IMR-90 (cell line): ENCODE measurements at regions not wholly inside any gene's neighbourhood (a gene's known extent, or its start where the extent isn't known, plus 50 kb on each side); places are given as distances from the start of the nearest gene placed in this dataset.

Experiments
- ATAC-seq: fragments of 200-7000 bp; cut with Tn5 transposase; 2 replicates; pipeline ENCODE4 v1.9.1; 2020; ENCODE audit warnings: low read depth, mild to moderate bottlenecking, moderate library complexity
- BruUV-seq: library from RNA; stranded (reverse); fragments of 400-500 nt; replicated peaks from 2 replicates; lab custom pipeline; 2021; lab: Mats Ljungman, UMichigan
- CTCF ChIA-PET: fragments of 300-600 bp; formaldehyde crosslinking; extraction: SDS; loops from one replicate; lab custom pipeline; 2021; ENCODE audit warnings: antibody characterized with exemption; lab: Yijun Ruan, JAX
- POLR2A ChIA-PET: fragments of 300-600 bp; sonication (Branson Sonifier 250); formaldehyde crosslinking; loops from one replicate; lab custom pipeline; 2022; ENCODE audit warnings: antibody characterized with exemption; ENCODE audit not compliant: unreplicated experiment; lab: Charles Lee
- DNase-seq: peaks from one replicate; pipeline ENCODE4 v3.0.0; 2013
- H2AFZ ChIP-seq: replicated peaks from 2 replicates; pipeline ENCODE3; 2013; ENCODE audit warnings: low read length, mild to moderate bottlenecking; ENCODE audit not compliant: poor library complexity
- H2AK5ac ChIP-seq: 2 replicates; pipeline ENCODE4 v1.6.1; 2013; ENCODE audit warnings: low read depth, low read length, inconsistent platforms
- H2AK9ac ChIP-seq: replicated peaks from 2 replicates; pipeline ENCODE3; 2013; ENCODE audit warnings: mild to moderate bottlenecking, low read depth, low read length, moderate library complexity; ENCODE audit not compliant: poor library complexity
- H2BK120ac ChIP-seq: 2 replicates; pipeline ENCODE4 v1.6.1; 2013; ENCODE audit warnings: low read depth, low read length, inconsistent platforms
- H2BK15ac ChIP-seq: 3 replicates; pipeline ENCODE4 v1.6.1; 2013; ENCODE audit warnings: low read depth, low read length, inconsistent platforms
- H2BK20ac ChIP-seq: 2 replicates; pipeline ENCODE4 v1.6.1; 2013; ENCODE audit warnings: low read depth, mild to moderate bottlenecking, inconsistent platforms, low read length, moderate library complexity
- H2BK5ac ChIP-seq: 2 replicates; pipeline ENCODE4 v1.6.1; 2013; ENCODE audit warnings: mild to moderate bottlenecking, low read depth, low read length, inconsistent platforms; ENCODE audit not compliant: poor library complexity, severe bottlenecking
- H3K14ac ChIP-seq: replicated peaks from 2 replicates; pipeline ENCODE4 v1.6.1; 2013; ENCODE audit warnings: low read depth, low read length, inconsistent platforms
- H3K18ac ChIP-seq: 2 replicates; pipeline ENCODE4 v1.6.1; 2013; ENCODE audit warnings: low read depth, low read length, control low read depth
- H3K23ac ChIP-seq: 2 replicates; pipeline ENCODE4 v1.6.1; 2013; ENCODE audit warnings: low read depth, low read length, inconsistent platforms
- H3K27ac ChIP-seq: 2 replicates; pipeline ENCODE4 v1.5.1; 2013; ENCODE audit warnings: mild to moderate bottlenecking, control low read depth, low read length; ENCODE audit not compliant: insufficient read depth
- H3K27me3 ChIP-seq: 2 replicates; pipeline ENCODE4 v1.6.1; 2013; ENCODE audit warnings: low read length; ENCODE audit not compliant: control insufficient read depth, insufficient read depth
- H3K36me3 ChIP-seq: 2 replicates; pipeline ENCODE4 v1.6.1; 2013; ENCODE audit warnings: low read length, mixed read lengths; ENCODE audit not compliant: control insufficient read depth, insufficient read depth
- H3K4ac ChIP-seq: 2 replicates; pipeline ENCODE4 v1.6.1; 2013; ENCODE audit warnings: low read depth, low read length, inconsistent platforms
- H3K4me1 ChIP-seq: 2 replicates; pipeline ENCODE4 v1.6.1; 2013; ENCODE audit warnings: low read length, mixed read lengths; ENCODE audit not compliant: control insufficient read depth, insufficient read depth
- H3K4me2 ChIP-seq: 2 replicates; pipeline ENCODE4 v1.6.1; 2013; ENCODE audit warnings: low read depth, mild to moderate bottlenecking, control low read depth, low read length, moderate library complexity
- H3K4me3 ChIP-seq: 2 replicates; pipeline ENCODE4 v1.5.1; 2013; ENCODE audit warnings: low read depth, mild to moderate bottlenecking, control low read depth, low read length, moderate library complexity; ENCODE audit not compliant: insufficient read depth
- H3K56ac ChIP-seq: 2 replicates; pipeline ENCODE4 v1.6.1; 2013; ENCODE audit warnings: low read length, inconsistent platforms; ENCODE audit not compliant: insufficient read depth; ENCODE audit errors: extremely low read depth
- H3K79me1 ChIP-seq, 2 experiments: 2 replicates each; pipeline ENCODE4 v1.6.1; 2013; ENCODE audit warnings: low read length in 2 of 2, inconsistent platforms in 1 of 2, low read depth in 1 of 2
- H3K9ac ChIP-seq: 2 replicates; pipeline ENCODE4 v1.6.1; 2013; ENCODE audit warnings: low read depth, low read length, control low read depth
- H3K9me1 ChIP-seq: 2 replicates; pipeline ENCODE4 v1.6.1; 2013; ENCODE audit warnings: low read length, inconsistent platforms; ENCODE audit not compliant: insufficient read depth
- H3K9me3 ChIP-seq: 2 replicates; pipeline ENCODE4 v1.6.1; 2013; ENCODE audit warnings: low read length; ENCODE audit not compliant: control insufficient read depth, insufficient read depth
- H4K20me1 ChIP-seq: 2 replicates; pipeline ENCODE4 v1.6.1; 2013; ENCODE audit warnings: low read length, inconsistent platforms; ENCODE audit not compliant: insufficient read depth
- H4K5ac ChIP-seq: 2 replicates; pipeline ENCODE4 v1.6.1; 2013; ENCODE audit warnings: mild to moderate bottlenecking, low read depth, low read length, control low read depth
- H4K8ac ChIP-seq, 2 experiments: 2 replicates each; pipeline ENCODE4 v1.6.1; 2013; ENCODE audit warnings: low read depth in 2 of 2, low read length in 2 of 2, control low read depth in 1 of 2, inconsistent platforms in 1 of 2
- H4K91ac ChIP-seq: 2 replicates; pipeline ENCODE4 v1.6.1; 2013; ENCODE audit warnings: low read depth, low read length, inconsistent platforms; ENCODE audit not compliant: insufficient read depth
- BHLHE40 ChIP-seq: fragments of 150-350 bp; IDR thresholded peaks from 2 replicates; pipeline ENCODE4 v1.6.1; 2016; ENCODE audit warnings: mild to moderate bottlenecking, low read depth, low read length
- CEBPB ChIP-seq: IDR thresholded peaks from 2 replicates; pipeline ENCODE4 v1.6.1; 2012; ENCODE audit warnings: low read depth, low read length, improper control_type of control experiment
- CHD1 ChIP-seq: IDR thresholded peaks from 2 replicates; pipeline ENCODE4 v1.6.1; 2012; ENCODE audit warnings: low read depth, low read length, improper control_type of control experiment
- FOS ChIP-seq: fragments of 150-350 bp; IDR thresholded peaks from 2 replicates; pipeline ENCODE4 v1.6.1; 2016; ENCODE audit warnings: low read depth, low read length
- MAFK ChIP-seq: IDR thresholded peaks from 2 replicates; pipeline ENCODE4 v1.6.1; 2012; ENCODE audit warnings: low read depth, low read length, improper control_type of control experiment
- MAZ ChIP-seq: IDR thresholded peaks from 2 replicates; pipeline ENCODE4 v1.6.1; 2012; ENCODE audit warnings: low read depth, mild to moderate bottlenecking, low read length, improper control_type of control experiment, moderate library complexity, borderline replicate concordance
- MXI1 ChIP-seq: IDR thresholded peaks from 2 replicates; pipeline ENCODE4 v1.6.1; 2012; ENCODE audit warnings: low read depth, mild to moderate bottlenecking, low read length, moderate library complexity, borderline replicate concordance
- NFE2L2 ChIP-seq: fragments of 150-350 bp; IDR thresholded peaks from 2 replicates; pipeline ENCODE4 v1.6.1; 2016; ENCODE audit warnings: low read depth, mild to moderate bottlenecking, low read length
- POLR2A ChIP-seq: IDR thresholded peaks from 2 replicates; pipeline ENCODE4 v1.6.1; 2012; ENCODE audit warnings: mild to moderate bottlenecking, low read depth, low read length
- RAD21 ChIP-seq: IDR thresholded peaks from 2 replicates; pipeline ENCODE4 v1.6.1; 2012; ENCODE audit warnings: low read length, improper control_type of control experiment
- RCOR1 ChIP-seq: IDR thresholded peaks from 2 replicates; pipeline ENCODE4 v1.6.1; 2012; ENCODE audit warnings: mild to moderate bottlenecking, low read length, improper control_type of control experiment; ENCODE audit not compliant: insufficient replicate concordance
- RFX5 ChIP-seq: IDR thresholded peaks from 2 replicates; pipeline ENCODE4 v1.8.0; 2012; ENCODE audit warnings: low read depth, mild to moderate bottlenecking, low read length, moderate library complexity
- SMC3 ChIP-seq: fragments of 150-350 bp; IDR thresholded peaks from 2 replicates; pipeline ENCODE4 v1.6.1; 2016; ENCODE audit warnings: low read depth, mild to moderate bottlenecking, antibody characterized with exemption, low read length, moderate library complexity
- WGBS, 2 experiments: methylation state at CpG; one replicate each; pipeline versions ENCODE4 v1.1.5 to v1.1.7; 2013; ENCODE audit warnings: missing lambda C conversion rate in 2 of 2; ENCODE audit not compliant: insufficient read length in 1 of 2; ENCODE audit errors: extremely low coverage in 2 of 2; 5-methylcytosine and 5-hydroxymethylcytosine counted together
- dilution Hi-C: fragments of 300-500 bp; cut with HindIII; formaldehyde crosslinking; loops from one replicate; pipeline ENCODE4 v1.14.3; 2018; ENCODE audit warnings: low sequenced_read_pairs; ENCODE audit not compliant: unreplicated experiment
- in situ Hi-C: fragments of 300-500 bp; cut with MboI; formaldehyde crosslinking; loops from 3 replicates; pipeline ENCODE4 v1.14.3; 2019; ENCODE audit warnings: low sequenced_read_pairs, inconsistent platforms, mixed read lengths
- intact Hi-C: fragments of 100-400 bp; cut with micrococcal nuclease; formaldehyde crosslinking; loops from 2 replicates; pipeline ENCODE4 v1.10.0; 2022
- TF ChIP-seq, protein P1 (sequence below): conservative IDR thresholded peaks from 2 replicates; pipeline ENCODE4 v1.5.1; 2012; ENCODE audit warnings: mild to moderate bottlenecking, low read depth, low read length, improper control_type of control experiment
- TF ChIP-seq, protein P2 (sequence below): fragments of 150-350 bp; IDR thresholded peaks from 2 replicates; pipeline ENCODE4 v1.6.1; 2017; ENCODE audit warnings: mild to moderate bottlenecking, antibody characterized with exemption, low read length, low read depth
- TF ChIP-seq, protein P3 (sequence below): fragments of 150-350 bp; IDR thresholded peaks from 2 replicates; pipeline ENCODE4 v1.6.1; 2016; ENCODE audit warnings: low read depth, mild to moderate bottlenecking, low read length, moderate library complexity, borderline replicate concordance

DNA sequence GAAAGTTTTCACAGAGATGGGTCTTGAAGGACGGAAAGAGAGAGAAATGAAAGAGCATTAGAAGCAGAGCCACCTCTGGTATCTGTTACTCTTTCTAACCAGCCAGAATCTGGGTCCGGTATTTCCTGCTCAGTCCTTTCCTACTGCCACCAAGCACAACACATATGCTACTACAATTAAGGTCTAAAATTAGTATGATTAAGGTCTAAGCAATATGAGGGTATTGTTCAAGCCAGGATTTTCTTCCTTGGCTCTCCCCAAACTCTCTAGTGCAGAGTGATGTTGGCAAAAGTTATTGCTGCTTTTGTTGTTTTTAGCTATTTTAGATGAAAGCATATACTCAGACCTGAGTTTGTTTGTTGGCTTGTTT is 59.2 kb upstream of the EED start:
- ChIA-PET CTCF (no interaction called here), POLR2A (no interaction called here)
- Histone ChIP-seq H3K23ac (no peak overlapping the region), H3K56ac (no peak overlapping the region; the same call in 1 of the 2 replicates), H3K14ac (no peak overlapping the region), H2BK20ac (no peak overlapping the region), H3K9me3 (no peaks in the 10 kb centered on the region), H3K4ac (no peak overlapping the region), H3K79me1 (0 out of 4 replicates have a peak, but pooled peaks cover 0 to 7% of the 10 kb centered on the region in 2 experiments), H2BK5ac (no peak overlapping the region), H3K18ac (no peak overlapping the region), H2BK15ac (no peak overlapping the region), H4K20me1 (no peaks in the 10 kb centered on the region), H3K27me3 (no peaks in the 10 kb centered on the region), H3K4me2 (no peak overlapping the region), H4K91ac (no peak overlapping the region), H3K4me1 (peaks cover 5% of the 10 kb centered on the region), H4K5ac (no peak overlapping the region), H2AFZ (no peak overlapping the region), H2AK9ac (no peak overlapping the region), H2AK5ac (no peak overlapping the region), H3K9ac (no peak overlapping the region), H2BK120ac (no peak overlapping the region), H3K4me3 (no peak overlapping the region), H4K8ac (no peak overlapping the region), H3K36me3 (no peaks in the 10 kb centered on the region), H3K27ac (no peak overlapping the region), H3K9me1 (peaks cover 8% of the 10 kb centered on the region; the same call in 1 of the 2 replicates)
- dilution Hi-C loops = no loop called here
- intact Hi-C loops = no loop called here
- WGBS, 2 experiments = no CpG with 5 or more reads among the region's 2 CpGs
- TF ChIP-seq SMC3 (no peak), NFE2L2 (no peak), RCOR1 (no peak), MAFK (no peak), RFX5 (no peak), CEBPB (no peak), POLR2A (no peak), MAZ (no peak), FOS (no peak), RAD21 (no peak), MXI1 (no peak), CHD1 (no peak), BHLHE40 (no peak)
- TF ChIP-seq, protein P1, sequence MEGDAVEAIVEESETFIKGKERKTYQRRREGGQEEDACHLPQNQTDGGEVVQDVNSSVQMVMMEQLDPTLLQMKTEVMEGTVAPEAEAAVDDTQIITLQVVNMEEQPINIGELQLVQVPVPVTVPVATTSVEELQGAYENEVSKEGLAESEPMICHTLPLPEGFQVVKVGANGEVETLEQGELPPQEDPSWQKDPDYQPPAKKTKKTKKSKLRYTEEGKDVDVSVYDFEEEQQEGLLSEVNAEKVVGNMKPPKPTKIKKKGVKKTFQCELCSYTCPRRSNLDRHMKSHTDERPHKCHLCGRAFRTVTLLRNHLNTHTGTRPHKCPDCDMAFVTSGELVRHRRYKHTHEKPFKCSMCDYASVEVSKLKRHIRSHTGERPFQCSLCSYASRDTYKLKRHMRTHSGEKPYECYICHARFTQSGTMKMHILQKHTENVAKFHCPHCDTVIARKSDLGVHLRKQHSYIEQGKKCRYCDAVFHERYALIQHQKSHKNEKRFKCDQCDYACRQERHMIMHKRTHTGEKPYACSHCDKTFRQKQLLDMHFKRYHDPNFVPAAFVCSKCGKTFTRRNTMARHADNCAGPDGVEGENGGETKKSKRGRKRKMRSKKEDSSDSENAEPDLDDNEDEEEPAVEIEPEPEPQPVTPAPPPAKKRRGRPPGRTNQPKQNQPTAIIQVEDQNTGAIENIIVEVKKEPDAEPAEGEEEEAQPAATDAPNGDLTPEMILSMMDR = no peak
- TF ChIP-seq, protein P2, sequence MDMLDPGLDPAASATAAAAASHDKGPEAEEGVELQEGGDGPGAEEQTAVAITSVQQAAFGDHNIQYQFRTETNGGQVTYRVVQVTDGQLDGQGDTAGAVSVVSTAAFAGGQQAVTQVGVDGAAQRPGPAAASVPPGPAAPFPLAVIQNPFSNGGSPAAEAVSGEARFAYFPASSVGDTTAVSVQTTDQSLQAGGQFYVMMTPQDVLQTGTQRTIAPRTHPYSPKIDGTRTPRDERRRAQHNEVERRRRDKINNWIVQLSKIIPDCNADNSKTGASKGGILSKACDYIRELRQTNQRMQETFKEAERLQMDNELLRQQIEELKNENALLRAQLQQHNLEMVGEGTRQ = no peak
- TF ChIP-seq, protein P3, sequence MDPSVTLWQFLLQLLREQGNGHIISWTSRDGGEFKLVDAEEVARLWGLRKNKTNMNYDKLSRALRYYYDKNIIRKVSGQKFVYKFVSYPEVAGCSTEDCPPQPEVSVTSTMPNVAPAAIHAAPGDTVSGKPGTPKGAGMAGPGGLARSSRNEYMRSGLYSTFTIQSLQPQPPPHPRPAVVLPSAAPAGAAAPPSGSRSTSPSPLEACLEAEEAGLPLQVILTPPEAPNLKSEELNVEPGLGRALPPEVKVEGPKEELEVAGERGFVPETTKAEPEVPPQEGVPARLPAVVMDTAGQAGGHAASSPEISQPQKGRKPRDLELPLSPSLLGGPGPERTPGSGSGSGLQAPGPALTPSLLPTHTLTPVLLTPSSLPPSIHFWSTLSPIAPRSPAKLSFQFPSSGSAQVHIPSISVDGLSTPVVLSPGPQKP = no peak
- no peak for ATAC-seq
- BruUV-seq = no TSS peak
- no peak for DNase-seq
- in situ Hi-C loops = no loop called here
